Ishikawa (cell line): ENCODE measurements at regions not wholly inside any gene's neighbourhood (a gene's known extent, or its start where the extent isn't known, plus 50 kb on each side); places are given as distances from the start of the nearest gene placed in this dataset.

Source experiments
- CEBPB ChIP-seq: IDR thresholded peaks from 2 replicates; pipeline ENCODE4 v1.6.1; 2012
- CREB1 ChIP-seq: IDR thresholded peaks from 2 replicates; pipeline ENCODE4 v1.6.1; 2012; ENCODE audit warnings: low read depth
- EGR1 ChIP-seq: IDR thresholded peaks from 2 replicates; pipeline ENCODE4 v1.6.1; 2012
- EP300 ChIP-seq: IDR thresholded peaks from 2 replicates; pipeline ENCODE4 v1.6.1; 2012; ENCODE audit warnings: borderline replicate concordance
- FOXM1 ChIP-seq: IDR thresholded peaks from 2 replicates; pipeline ENCODE4 v1.6.1; 2012; ENCODE audit warnings: low read depth, borderline replicate concordance
- MAX ChIP-seq: IDR thresholded peaks from 2 replicates; pipeline ENCODE4 v1.6.1; 2012
- RAD21 ChIP-seq: IDR thresholded peaks from 2 replicates; pipeline ENCODE4 v1.6.1; 2012; ENCODE audit warnings: low read depth
- REST ChIP-seq: IDR thresholded peaks from 2 replicates; pipeline ENCODE4 v1.6.1; 2012; ENCODE audit warnings: low read depth, mild to moderate bottlenecking
- TAF1 ChIP-seq: IDR thresholded peaks from 2 replicates; pipeline ENCODE4 v1.6.1; 2012; ENCODE audit warnings: low read depth, mild to moderate bottlenecking
- TEAD4 ChIP-seq: IDR thresholded peaks from 2 replicates; pipeline ENCODE4 v1.6.1; 2012
- YY1 ChIP-seq: IDR thresholded peaks from 2 replicates; pipeline ENCODE4 v1.6.1; 2012; ENCODE audit warnings: low read depth
- ZBTB7A ChIP-seq: IDR thresholded peaks from 2 replicates; pipeline ENCODE4 v1.6.1; 2012; ENCODE audit warnings: low read depth

DNA sequence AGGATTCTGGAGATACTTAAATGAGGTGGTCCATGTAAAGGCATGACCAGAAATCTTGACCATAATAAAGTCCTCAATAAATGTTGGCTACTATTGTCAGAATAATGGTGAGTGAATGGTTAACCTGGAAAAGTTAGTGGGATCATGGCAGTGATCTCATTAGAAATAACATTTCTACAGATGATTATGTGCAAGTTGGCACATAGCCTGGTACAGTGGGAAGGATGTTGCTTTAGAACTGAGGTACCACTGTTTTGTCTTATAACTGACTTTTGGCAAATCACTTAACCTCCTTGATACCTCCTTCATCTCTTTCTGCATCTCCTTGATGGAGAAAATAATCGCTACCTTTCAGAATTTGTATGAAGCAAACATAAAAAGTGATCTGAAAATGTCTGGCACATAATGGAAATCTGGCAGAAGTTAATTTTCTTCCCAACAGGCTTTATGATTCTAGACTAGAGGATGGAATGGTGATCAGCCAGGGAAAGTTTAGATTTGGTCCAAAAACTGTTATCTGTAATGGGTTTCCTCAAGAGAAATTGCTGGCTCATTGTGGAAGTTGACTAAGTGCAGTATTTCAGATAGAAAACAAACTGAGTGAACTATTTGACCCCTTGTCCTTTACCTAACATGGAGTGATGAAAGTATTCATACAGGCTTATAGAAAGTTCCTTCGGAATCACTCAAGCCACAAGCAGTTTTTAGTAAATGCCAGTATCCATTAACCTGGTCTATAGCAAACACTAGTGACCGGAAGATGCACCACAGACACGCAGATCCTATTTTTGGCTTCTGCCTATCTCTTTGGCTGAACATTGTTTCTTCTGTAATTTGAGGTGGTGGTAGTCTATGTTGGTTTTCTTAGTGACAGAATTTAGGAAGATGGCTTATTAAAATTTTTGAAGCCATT, 449.6 kb upstream of the TGFBR2 start:
- TF ChIP-seq EP300 (no peak), TAF1 (no peak), CREB1 (no peak), YY1 (no peak), MAX (no peak), TEAD4 (no peak), REST (no peak), FOXM1 (no peak), RAD21 (no peak), CEBPB (no peak), EGR1 (no peak), ZBTB7A (no peak)
